Epithelial cell of esophagus (primary cell): ENCODE measurements at regions not wholly inside any gene's neighbourhood (a gene's known extent, or its start where the extent isn't known, plus 50 kb on each side); places are given as distances from the start of the nearest gene placed in this dataset.

ENCODE experiments used
- DNase-seq: peaks from one replicate; pipeline ENCODE4 v3.0.0; 2010; ENCODE audit warnings: low read depth
- H3K4me3 ChIP-seq: 2 replicates; pipeline ENCODE4 v1.5.1; 2011; ENCODE audit warnings: mild to moderate bottlenecking, low read length, control low read depth
- TF ChIP-seq, protein P1 (sequence below): IDR thresholded peaks from 2 replicates; pipeline ENCODE4 v1.5.1; 2011; ENCODE audit warnings: low read depth, mild to moderate bottlenecking, low read length, control low read depth, inconsistent platforms; ENCODE audit not compliant: insufficient read depth; ENCODE audit errors: missing control alignments

DNA sequence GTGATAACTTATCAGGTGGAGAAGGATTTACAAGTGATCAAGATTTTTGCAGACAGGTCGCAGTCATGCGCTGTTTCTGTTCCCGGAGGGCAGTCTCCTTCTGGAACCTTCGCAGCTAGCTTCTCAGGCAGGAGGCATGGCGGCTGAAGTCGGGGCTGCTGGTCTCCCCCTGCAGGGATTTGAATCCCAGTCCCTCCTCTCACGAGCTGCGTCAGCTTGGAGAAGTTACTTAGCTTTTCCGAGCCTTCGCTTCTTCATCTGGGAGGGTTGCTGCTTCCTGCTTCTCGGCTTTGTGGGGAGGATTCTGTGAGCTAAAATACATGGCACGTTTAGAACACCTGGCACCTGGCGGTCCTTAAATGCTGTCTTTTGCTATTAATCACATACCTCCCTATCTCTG is 287.8 kb upstream of the FOXF1 start:
- TF ChIP-seq, protein P1, sequence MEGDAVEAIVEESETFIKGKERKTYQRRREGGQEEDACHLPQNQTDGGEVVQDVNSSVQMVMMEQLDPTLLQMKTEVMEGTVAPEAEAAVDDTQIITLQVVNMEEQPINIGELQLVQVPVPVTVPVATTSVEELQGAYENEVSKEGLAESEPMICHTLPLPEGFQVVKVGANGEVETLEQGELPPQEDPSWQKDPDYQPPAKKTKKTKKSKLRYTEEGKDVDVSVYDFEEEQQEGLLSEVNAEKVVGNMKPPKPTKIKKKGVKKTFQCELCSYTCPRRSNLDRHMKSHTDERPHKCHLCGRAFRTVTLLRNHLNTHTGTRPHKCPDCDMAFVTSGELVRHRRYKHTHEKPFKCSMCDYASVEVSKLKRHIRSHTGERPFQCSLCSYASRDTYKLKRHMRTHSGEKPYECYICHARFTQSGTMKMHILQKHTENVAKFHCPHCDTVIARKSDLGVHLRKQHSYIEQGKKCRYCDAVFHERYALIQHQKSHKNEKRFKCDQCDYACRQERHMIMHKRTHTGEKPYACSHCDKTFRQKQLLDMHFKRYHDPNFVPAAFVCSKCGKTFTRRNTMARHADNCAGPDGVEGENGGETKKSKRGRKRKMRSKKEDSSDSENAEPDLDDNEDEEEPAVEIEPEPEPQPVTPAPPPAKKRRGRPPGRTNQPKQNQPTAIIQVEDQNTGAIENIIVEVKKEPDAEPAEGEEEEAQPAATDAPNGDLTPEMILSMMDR: no peak
- DNase-seq: no peak
- no peak overlapping the region for H3K4me3 ChIP-seq

DNA sequence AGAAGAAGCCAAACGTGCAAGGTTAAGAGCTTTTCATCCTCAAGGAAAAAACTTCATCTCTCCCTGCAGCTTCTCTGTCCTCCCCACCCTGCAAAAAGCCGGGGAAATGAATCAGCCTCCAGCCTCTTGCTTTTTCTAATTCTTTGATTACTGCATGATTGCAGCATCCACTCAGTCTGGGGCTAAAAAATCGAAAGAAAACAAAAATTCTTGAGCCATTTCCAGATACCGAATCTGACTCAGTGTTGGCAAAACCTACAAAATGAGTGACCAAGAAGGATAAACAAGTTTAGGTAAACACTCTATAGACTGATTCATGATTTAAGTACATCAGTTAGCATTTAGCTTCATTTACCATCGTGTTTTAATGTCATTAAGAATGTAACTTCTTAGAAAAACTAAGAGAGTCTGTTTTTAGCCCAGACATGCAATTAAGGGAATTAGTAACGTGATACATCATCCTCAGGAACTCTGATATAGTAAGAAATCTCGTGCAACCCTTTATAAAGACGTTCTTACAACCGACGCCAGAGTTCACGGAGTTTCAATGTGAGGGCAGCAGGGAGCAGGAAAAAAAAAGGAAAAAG is 287.3 kb upstream of the FOXF1 start:
- TF ChIP-seq, protein P1: no peak
- no peak for DNase-seq
- H3K4me3 ChIP-seq: no peak overlapping the region

GRCh38 chr16:86224126-86224525 is 286.2 kb upstream of the FOXF1 start:
- TF ChIP-seq, protein P1: no peak
- no peak overlapping the region for H3K4me3 ChIP-seq
- DNase-seq: no peak

GRCh38 chr16:86224629-86225028 is 285.7 kb upstream of the FOXF1 start:
- TF ChIP-seq, protein P1: no peak
- no peak for DNase-seq
- no peak overlapping the region for H3K4me3 ChIP-seq

- no peak for DNase-seq
- no peak overlapping the region for H3K4me3 ChIP-seq
- TF ChIP-seq, protein P1: no peak
These were observed 284.4 kb upstream of the FOXF1 start for GRCh38 chr16:86225905-86226371.

GRCh38 chr16:86227041-86227440 is 283.3 kb upstream of the FOXF1 start:
- DNase-seq: no peak
- TF ChIP-seq, protein P1: no peak
- no peak overlapping the region for H3K4me3 ChIP-seq

DNA sequence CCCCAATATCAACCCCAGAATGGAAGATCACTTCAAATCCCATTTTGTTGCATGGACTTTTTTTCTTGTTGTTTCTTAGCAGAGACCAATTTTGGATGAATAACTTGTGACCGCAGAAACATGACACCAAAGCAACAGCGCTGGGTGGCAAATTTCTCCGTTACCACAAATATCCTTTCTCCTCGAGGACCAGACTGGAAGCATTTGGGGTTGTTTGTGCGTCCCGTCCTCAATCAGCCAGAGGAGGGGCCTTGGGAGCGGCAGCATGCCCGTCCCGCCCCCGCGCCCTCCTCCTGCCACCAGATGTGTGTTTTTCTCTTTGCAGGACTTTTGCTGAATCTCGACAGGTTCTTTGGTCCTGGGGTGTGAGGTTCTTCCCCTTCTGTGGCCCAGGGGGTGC is 282.5 kb upstream of the FOXF1 start:
- TF ChIP-seq, protein P1: no peak
- H3K4me3 ChIP-seq: no peak overlapping the region
- no peak for DNase-seq
